ENCODE measurements at regions not wholly inside any gene's neighbourhood (a gene's known extent, or its start where the extent isn't known, plus 50 kb on each side); places are given as distances from the start of the nearest gene placed in this dataset.

- TF ChIP-seq EP300 (IDR thresholded peaks at IDR 0.05; ENCODE audit: borderline replicate concordance) (no peak), REST (IDR thresholded peaks at IDR 0.05; ENCODE audit: low read depth) (no peak), EGR1 (IDR thresholded peaks at IDR 0.05) (no peak), FOXM1 (IDR thresholded peaks at IDR 0.05; ENCODE audit: borderline replicate concordance, low read depth) (no peak), NFIC (IDR thresholded peaks at IDR 0.05) (no peak), CREB1 (IDR thresholded peaks at IDR 0.05; ENCODE audit: low read depth) (no peak), TEAD4 (IDR thresholded peaks at IDR 0.05) (no peak), ZBTB7A (IDR thresholded peaks at IDR 0.05; ENCODE audit: low read depth) (no peak), MAX (IDR thresholded peaks at IDR 0.05) (no peak), YY1 (IDR thresholded peaks at IDR 0.05; ENCODE audit: low read depth) (no peak)
These were observed 263.3 kb upstream of the KLF6 start for GRCh38 chr10:4048236-4048864.

GRCh38 chr10:4046712-4047354 lies 261.8 kb upstream of the KLF6 start:
- TF ChIP-seq REST (IDR thresholded peaks at IDR 0.05; ENCODE audit: low read depth) (no peak), EP300 (IDR thresholded peaks at IDR 0.05; ENCODE audit: borderline replicate concordance) (no peak), TEAD4 (IDR thresholded peaks at IDR 0.05) (no peak), NFIC (IDR thresholded peaks at IDR 0.05) (no peak), TCF12 (IDR thresholded peaks at IDR 0.05; ENCODE audit: low read depth) (no peak), CEBPB (IDR thresholded peaks at IDR 0.05) (no peak)

GRCh38 chr10:4046030-4046429 lies 261.0 kb upstream of the KLF6 start:
- TF ChIP-seq RAD21 (IDR thresholded peaks at IDR 0.05; ENCODE audit: low read depth) (no peak), USF1 (IDR thresholded peaks at IDR 0.05) (no peak), YY1 (IDR thresholded peaks at IDR 0.05; ENCODE audit: low read depth) (no peak), TCF12 (IDR thresholded peaks at IDR 0.05; ENCODE audit: low read depth) (no peak), ZBTB7A (IDR thresholded peaks at IDR 0.05; ENCODE audit: low read depth) (no peak), FOXM1 (IDR thresholded peaks at IDR 0.05; ENCODE audit: borderline replicate concordance, low read depth) (no peak), CREB1 (IDR thresholded peaks at IDR 0.05; ENCODE audit: low read depth) (no peak), EGR1 (IDR thresholded peaks at IDR 0.05) (no peak)

- TF ChIP-seq CEBPB (IDR thresholded peaks at IDR 0.05) (no peak), ZBTB7A (IDR thresholded peaks at IDR 0.05; ENCODE audit: low read depth) (no peak), CREB1 (IDR thresholded peaks at IDR 0.05; ENCODE audit: low read depth) (no peak), EGR1 (IDR thresholded peaks at IDR 0.05) (no peak), REST (IDR thresholded peaks at IDR 0.05; ENCODE audit: low read depth) (no peak), EP300 (IDR thresholded peaks at IDR 0.05; ENCODE audit: borderline replicate concordance) (no peak), USF1 (IDR thresholded peaks at IDR 0.05) (no peak)
These were observed 259.1 kb upstream of the KLF6 start for GRCh38 chr10:4043897-4044665.

Measured in Ishikawa (cell line).